ENCODE measurements at regions not wholly inside any gene's neighbourhood (a gene's known extent, or its start where the extent isn't known, plus 50 kb on each side); places are given as distances from the start of the nearest gene placed in this dataset.
"Not testable (repeated sequence)": the region's sequence is repeated elsewhere in the genome, so short reads cannot be mapped to it uniquely, and the experiment has no call there.

DNA sequence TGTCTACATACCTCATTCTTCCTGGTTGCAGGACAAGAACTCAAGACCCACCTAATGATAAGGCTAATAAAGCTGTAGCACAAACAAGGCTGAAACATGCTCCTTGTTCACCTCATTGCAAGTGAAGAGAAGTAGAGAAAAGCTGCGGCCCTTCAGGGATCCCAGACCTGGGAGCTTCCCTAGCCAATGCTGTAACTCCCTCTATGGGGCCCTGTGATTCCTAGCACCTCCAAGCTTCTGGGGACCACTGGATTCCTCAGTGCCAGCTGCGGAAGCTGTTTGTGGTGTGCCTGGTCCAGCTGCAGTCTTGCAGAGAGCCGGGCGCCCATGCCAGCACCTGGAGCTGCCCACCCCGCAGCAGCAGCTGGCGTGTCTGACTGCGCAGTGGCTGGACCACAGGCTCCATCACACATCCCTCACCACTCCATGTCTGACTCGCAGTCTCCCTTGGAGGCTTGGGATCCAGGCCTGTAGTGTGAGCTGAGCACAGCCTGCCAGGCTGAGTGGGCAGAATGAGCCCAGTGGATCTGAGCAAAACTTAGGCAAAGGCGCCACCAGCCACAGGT is 737.2 kb upstream of the GJE1 start:
- H3K36me3 ChIP-seq, result no peaks in the 10 kb centered on the region
- H3K4me1 ChIP-seq, result no peaks in the 10 kb centered on the region
- intact Hi-C loops (cut with DNase I), result no loop called here
- no peak overlapping the region for H3K27ac ChIP-seq
- 97 to 100% (median 99%) methylated on average over 4 to 9 of the region's 9 CpGs for WGBS, 4 donors
- DNase-seq (peak in 1 of 5 donors; percentile 40), ATAC-seq (no peak)
- H3K9me3 ChIP-seq, result no peaks in the 10 kb centered on the region
- TF ChIP-seq, protein P1, sequence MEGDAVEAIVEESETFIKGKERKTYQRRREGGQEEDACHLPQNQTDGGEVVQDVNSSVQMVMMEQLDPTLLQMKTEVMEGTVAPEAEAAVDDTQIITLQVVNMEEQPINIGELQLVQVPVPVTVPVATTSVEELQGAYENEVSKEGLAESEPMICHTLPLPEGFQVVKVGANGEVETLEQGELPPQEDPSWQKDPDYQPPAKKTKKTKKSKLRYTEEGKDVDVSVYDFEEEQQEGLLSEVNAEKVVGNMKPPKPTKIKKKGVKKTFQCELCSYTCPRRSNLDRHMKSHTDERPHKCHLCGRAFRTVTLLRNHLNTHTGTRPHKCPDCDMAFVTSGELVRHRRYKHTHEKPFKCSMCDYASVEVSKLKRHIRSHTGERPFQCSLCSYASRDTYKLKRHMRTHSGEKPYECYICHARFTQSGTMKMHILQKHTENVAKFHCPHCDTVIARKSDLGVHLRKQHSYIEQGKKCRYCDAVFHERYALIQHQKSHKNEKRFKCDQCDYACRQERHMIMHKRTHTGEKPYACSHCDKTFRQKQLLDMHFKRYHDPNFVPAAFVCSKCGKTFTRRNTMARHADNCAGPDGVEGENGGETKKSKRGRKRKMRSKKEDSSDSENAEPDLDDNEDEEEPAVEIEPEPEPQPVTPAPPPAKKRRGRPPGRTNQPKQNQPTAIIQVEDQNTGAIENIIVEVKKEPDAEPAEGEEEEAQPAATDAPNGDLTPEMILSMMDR (IDR thresholded peaks at IDR 0.05), result no peak
- H3K4me3 ChIP-seq, result no peak overlapping the region
- no peaks in the 10 kb centered on the region for H3K27me3 ChIP-seq

DNA sequence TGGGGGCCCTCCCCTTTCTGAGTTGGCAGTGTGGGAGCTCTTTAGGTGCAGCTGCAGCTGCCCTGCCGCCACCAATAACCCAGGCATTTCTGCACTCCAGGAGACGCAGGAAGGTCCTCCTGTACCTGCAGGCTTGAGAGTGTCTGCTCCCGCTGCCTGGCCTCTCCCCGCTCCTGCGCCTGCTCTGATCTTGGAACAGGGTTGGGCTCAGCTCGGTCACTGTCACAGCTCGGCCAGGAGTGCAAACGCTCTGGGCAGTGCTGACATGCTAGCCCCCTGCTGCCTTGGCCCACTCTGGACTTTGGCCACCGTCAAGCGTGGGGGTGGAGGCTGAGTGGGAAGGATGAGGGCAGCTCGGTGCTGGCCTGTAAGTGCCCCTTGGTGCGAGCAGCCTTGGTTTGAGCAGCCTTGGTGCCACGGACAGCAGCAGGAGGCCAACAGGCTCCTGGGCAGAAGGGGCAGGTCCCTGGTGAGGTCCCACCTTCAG is 738.1 kb upstream of the GJE1 start:
- 97 to 98% (median 98%) methylated on average over 10 to 13 of the region's 13 CpGs for WGBS, 4 donors
- Histone ChIP-seq H3K4me3 (no peak overlapping the region), H3K4me1 (no peaks in the 10 kb centered on the region), H3K9me3 (no peaks in the 10 kb centered on the region), H3K27me3 (no peaks in the 10 kb centered on the region), H3K27ac (no peak overlapping the region), H3K36me3 (no peaks in the 10 kb centered on the region)
- peak in 2 of 5 donors; percentile 16 to 28 for DNase-seq
- TF ChIP-seq, protein P1 (IDR thresholded peaks at IDR 0.05), result no peak
- TF ChIP-seq POLR2A (IDR thresholded peaks at IDR 0.05), result no peak
- intact Hi-C loops (cut with DNase I), result no loop called here
- ATAC-seq, result peak in 1 of 4 donors; percentile 36

GRCh38 chr6:141394125-141394536 is 738.6 kb upstream of the GJE1 start:
- Histone ChIP-seq H3K4me1 (no peaks in the 10 kb centered on the region), H3K36me3 (no peaks in the 10 kb centered on the region), H3K9me3 (no peaks in the 10 kb centered on the region), H3K27me3 (no peaks in the 10 kb centered on the region), H3K4me3 (no peak overlapping the region), H3K27ac (no peak overlapping the region)
- DNase-seq (peak in 1 of 5 donors; percentile 41), ATAC-seq (peak in 1 of 4 donors; percentile 15)
- WGBS, 4 donors, result 95 to 99% (median 97%) methylated on average over 4 to 8 of the region's 8 CpGs
- TF ChIP-seq POLR2A (IDR thresholded peaks at IDR 0.05), result no peak
- TF ChIP-seq, protein P1 (IDR thresholded peaks at IDR 0.05), result no peak
- intact Hi-C loops (cut with DNase I), result no loop called here

GRCh38 chr6:141393405-141394124 is 739.2 kb upstream of the GJE1 start:
- Histone ChIP-seq H3K27me3 (no peaks in the 10 kb centered on the region), H3K27ac (no peak overlapping the region), H3K9me3 (no peaks in the 10 kb centered on the region), H3K4me3 (no peak overlapping the region), H3K4me1 (no peaks in the 10 kb centered on the region), H3K36me3 (no peaks in the 10 kb centered on the region)
- WGBS, 4 donors, result 94 to 98% (median 97%) methylated on average over 8 to 10 of the region's 10 CpGs
- DNase-seq, result peak in 1 of 5 donors; percentile 56
- intact Hi-C loops (cut with DNase I), result no loop called here
- no peak for ATAC-seq
- TF ChIP-seq, protein P1 (IDR thresholded peaks at IDR 0.05), result no peak
- TF ChIP-seq POLR2A (IDR thresholded peaks at IDR 0.05), result no peak

GRCh38 chr6:141391135-141391534 is 741.6 kb upstream of the GJE1 start:
- H3K4me3 ChIP-seq; H3K27ac ChIP-seq; DNase-seq; intact Hi-C loops (cut with DNase I); H3K9me3 ChIP-seq; H3K36me3 ChIP-seq; H3K27me3 ChIP-seq; H3K4me1 ChIP-seq; ATAC-seq: not testable (repeated sequence)
- 90 to 96% (median 91%) methylated on average over 2 of the region's 2 CpGs for WGBS, 4 donors

Measured in heart left ventricle (tissue), 16 donors.